ENCODE measurements at regions not wholly inside any gene's neighbourhood (a gene's known extent, or its start where the extent isn't known, plus 50 kb on each side); places are given as distances from the start of the nearest gene placed in this dataset.

- H3K27ac ChIP-seq (ENCODE audit: low read depth, low read length), result no peak overlapping the region
- no peak overlapping the region for H3K4me3 ChIP-seq (ENCODE audit: insufficient read depth, low read length)
- peaks cover 3% of the 10 kb centered on the region for H3K9me3 ChIP-seq (ENCODE audit: low read depth, low read length)
- H3K27me3 ChIP-seq (ENCODE audit: insufficient read depth, low read length), result no peaks in the 10 kb centered on the region
- H2AFZ ChIP-seq (ENCODE audit: low read length), result no peak overlapping the region
- TF ChIP-seq, protein P1, sequence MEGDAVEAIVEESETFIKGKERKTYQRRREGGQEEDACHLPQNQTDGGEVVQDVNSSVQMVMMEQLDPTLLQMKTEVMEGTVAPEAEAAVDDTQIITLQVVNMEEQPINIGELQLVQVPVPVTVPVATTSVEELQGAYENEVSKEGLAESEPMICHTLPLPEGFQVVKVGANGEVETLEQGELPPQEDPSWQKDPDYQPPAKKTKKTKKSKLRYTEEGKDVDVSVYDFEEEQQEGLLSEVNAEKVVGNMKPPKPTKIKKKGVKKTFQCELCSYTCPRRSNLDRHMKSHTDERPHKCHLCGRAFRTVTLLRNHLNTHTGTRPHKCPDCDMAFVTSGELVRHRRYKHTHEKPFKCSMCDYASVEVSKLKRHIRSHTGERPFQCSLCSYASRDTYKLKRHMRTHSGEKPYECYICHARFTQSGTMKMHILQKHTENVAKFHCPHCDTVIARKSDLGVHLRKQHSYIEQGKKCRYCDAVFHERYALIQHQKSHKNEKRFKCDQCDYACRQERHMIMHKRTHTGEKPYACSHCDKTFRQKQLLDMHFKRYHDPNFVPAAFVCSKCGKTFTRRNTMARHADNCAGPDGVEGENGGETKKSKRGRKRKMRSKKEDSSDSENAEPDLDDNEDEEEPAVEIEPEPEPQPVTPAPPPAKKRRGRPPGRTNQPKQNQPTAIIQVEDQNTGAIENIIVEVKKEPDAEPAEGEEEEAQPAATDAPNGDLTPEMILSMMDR (IDR thresholded peaks at IDR 0.05; ENCODE audit: extremely low read depth, low read depth, low read length), result no peak
- no peak overlapping the region for H3K4me2 ChIP-seq (ENCODE audit: insufficient read depth, low read length)
- H3K4me1 ChIP-seq (ENCODE audit: insufficient read depth, low read length), result no peaks in the 10 kb centered on the region
- no peaks in the 10 kb centered on the region for H3K36me3 ChIP-seq (ENCODE audit: insufficient read depth, low read length)
- no peaks in the 10 kb centered on the region for H3K79me2 ChIP-seq (ENCODE audit: insufficient read depth, low read length)
- DNase-seq (ENCODE audit: insufficient read length, low spot score, missing footprints), result no peak
- no peaks in the 10 kb centered on the region for H4K20me1 ChIP-seq (ENCODE audit: insufficient read depth, low read length)
These were observed 653.8 kb downstream of the BCL11A start for GRCh38 chr2:59899692-59900091.

GRCh38 chr2:59896499-59897245 lies 656.8 kb downstream of the BCL11A start:
- no peak overlapping the region for H2AFZ ChIP-seq (ENCODE audit: low read length)
- no peaks in the 10 kb centered on the region for H4K20me1 ChIP-seq (ENCODE audit: insufficient read depth, low read length)
- H3K4me3 ChIP-seq (ENCODE audit: insufficient read depth, low read length), result no peak overlapping the region
- no peaks in the 10 kb centered on the region for H3K27me3 ChIP-seq (ENCODE audit: insufficient read depth, low read length)
- no peak overlapping the region for H3K27ac ChIP-seq (ENCODE audit: low read depth, low read length)
- no peak for DNase-seq (ENCODE audit: insufficient read length, low spot score, missing footprints)
- H3K4me1 ChIP-seq (ENCODE audit: insufficient read depth, low read length), result no peaks in the 10 kb centered on the region
- no peaks in the 10 kb centered on the region for H3K79me2 ChIP-seq (ENCODE audit: insufficient read depth, low read length)
- H3K36me3 ChIP-seq (ENCODE audit: insufficient read depth, low read length), result no peaks in the 10 kb centered on the region
- H3K4me2 ChIP-seq (ENCODE audit: insufficient read depth, low read length), result no peak overlapping the region
- peaks cover 3% of the 10 kb centered on the region for H3K9me3 ChIP-seq (ENCODE audit: low read depth, low read length)
- TF ChIP-seq, protein P1 (IDR thresholded peaks at IDR 0.05; ENCODE audit: extremely low read depth, low read depth, low read length), result no peak

- no peaks in the 10 kb centered on the region for H3K36me3 ChIP-seq (ENCODE audit: insufficient read depth, low read length)
- no peak overlapping the region for H3K4me2 ChIP-seq (ENCODE audit: insufficient read depth, low read length)
- H3K4me3 ChIP-seq (ENCODE audit: insufficient read depth, low read length), result no peak overlapping the region
- no peak overlapping the region for H2AFZ ChIP-seq (ENCODE audit: low read length)
- no peak overlapping the region for H3K27ac ChIP-seq (ENCODE audit: low read depth, low read length)
- H3K4me1 ChIP-seq (ENCODE audit: insufficient read depth, low read length), result no peaks in the 10 kb centered on the region
- H3K9me3 ChIP-seq (ENCODE audit: low read depth, low read length), result peaks cover 3% of the 10 kb centered on the region
- no peaks in the 10 kb centered on the region for H4K20me1 ChIP-seq (ENCODE audit: insufficient read depth, low read length)
- DNase-seq (ENCODE audit: insufficient read length, low spot score, missing footprints), result no peak
- no peaks in the 10 kb centered on the region for H3K27me3 ChIP-seq (ENCODE audit: insufficient read depth, low read length)
- no peaks in the 10 kb centered on the region for H3K79me2 ChIP-seq (ENCODE audit: insufficient read depth, low read length)
- TF ChIP-seq, protein P1 (IDR thresholded peaks at IDR 0.05; ENCODE audit: extremely low read depth, low read depth, low read length), result no peak
These were observed 659.8 kb downstream of the BCL11A start for GRCh38 chr2:59893612-59894011.

DNA sequence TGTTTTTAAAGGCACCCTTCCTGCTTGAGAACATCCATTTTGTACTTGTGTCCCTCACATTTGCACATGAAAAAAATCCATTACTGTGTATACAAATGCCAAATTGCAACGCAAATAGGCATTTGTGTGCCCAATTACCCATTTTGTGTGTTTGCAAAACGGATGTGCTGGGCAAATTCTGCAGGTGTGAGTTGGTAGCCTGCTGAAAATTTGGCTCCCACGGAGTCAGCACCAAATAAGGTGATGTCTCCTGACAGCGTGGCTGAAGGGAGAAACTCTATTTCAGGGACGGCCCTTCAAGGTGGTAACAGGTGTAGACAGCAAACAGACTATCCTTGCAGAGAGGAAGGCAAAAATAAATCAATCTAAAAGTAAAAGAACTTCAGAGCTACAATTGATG lies 661.1 kb downstream of the BCL11A start:
- no peak for DNase-seq (ENCODE audit: insufficient read length, low spot score, missing footprints)

More for the DNA sequence above, 661.1 kb downstream of the BCL11A start:
- Histone ChIP-seq H3K4me1 (ENCODE audit: insufficient read depth, low read length) (no peaks in the 10 kb centered on the region), H3K9me3 (ENCODE audit: low read depth, low read length) (no peaks in the 10 kb centered on the region), H3K36me3 (ENCODE audit: insufficient read depth, low read length) (no peaks in the 10 kb centered on the region), H3K79me2 (ENCODE audit: insufficient read depth, low read length) (no peaks in the 10 kb centered on the region), H2AFZ (ENCODE audit: low read length) (no peak overlapping the region), H3K4me2 (ENCODE audit: insufficient read depth, low read length) (no peak overlapping the region), H3K27me3 (ENCODE audit: insufficient read depth, low read length) (no peaks in the 10 kb centered on the region), H3K4me3 (ENCODE audit: insufficient read depth, low read length) (no peak overlapping the region), H4K20me1 (ENCODE audit: insufficient read depth, low read length) (no peaks in the 10 kb centered on the region), H3K27ac (ENCODE audit: low read depth, low read length) (no peak overlapping the region)
- TF ChIP-seq, protein P1 (IDR thresholded peaks at IDR 0.05; ENCODE audit: extremely low read depth, low read depth, low read length), result no peak

Data from osteoblast (primary cell).